ENCODE measurements at regions not wholly inside any gene's neighbourhood (a gene's known extent, or its start where the extent isn't known, plus 50 kb on each side); places are given as distances from the start of the nearest gene placed in this dataset.

DNA sequence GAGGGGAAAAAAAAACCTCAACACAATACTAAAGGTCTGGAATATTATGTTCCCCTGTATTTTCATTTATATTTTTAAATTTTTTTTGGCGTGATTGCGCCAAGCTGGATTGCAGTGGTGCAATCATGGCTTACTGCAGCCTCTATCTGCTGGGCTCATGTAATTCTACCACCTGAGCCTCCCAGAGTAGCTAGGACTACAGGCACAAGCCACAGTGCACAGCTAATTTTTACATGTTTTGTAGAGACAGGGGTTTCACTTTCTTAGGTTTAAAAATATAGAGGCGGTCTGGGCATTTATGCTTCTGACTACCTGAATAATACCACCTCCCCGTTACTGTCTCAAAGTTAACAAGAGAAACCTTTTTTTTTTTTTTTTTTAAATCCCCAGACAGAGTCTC is 51.1 kb upstream of the MAP4 start:
- TF ChIP-seq, protein P1, sequence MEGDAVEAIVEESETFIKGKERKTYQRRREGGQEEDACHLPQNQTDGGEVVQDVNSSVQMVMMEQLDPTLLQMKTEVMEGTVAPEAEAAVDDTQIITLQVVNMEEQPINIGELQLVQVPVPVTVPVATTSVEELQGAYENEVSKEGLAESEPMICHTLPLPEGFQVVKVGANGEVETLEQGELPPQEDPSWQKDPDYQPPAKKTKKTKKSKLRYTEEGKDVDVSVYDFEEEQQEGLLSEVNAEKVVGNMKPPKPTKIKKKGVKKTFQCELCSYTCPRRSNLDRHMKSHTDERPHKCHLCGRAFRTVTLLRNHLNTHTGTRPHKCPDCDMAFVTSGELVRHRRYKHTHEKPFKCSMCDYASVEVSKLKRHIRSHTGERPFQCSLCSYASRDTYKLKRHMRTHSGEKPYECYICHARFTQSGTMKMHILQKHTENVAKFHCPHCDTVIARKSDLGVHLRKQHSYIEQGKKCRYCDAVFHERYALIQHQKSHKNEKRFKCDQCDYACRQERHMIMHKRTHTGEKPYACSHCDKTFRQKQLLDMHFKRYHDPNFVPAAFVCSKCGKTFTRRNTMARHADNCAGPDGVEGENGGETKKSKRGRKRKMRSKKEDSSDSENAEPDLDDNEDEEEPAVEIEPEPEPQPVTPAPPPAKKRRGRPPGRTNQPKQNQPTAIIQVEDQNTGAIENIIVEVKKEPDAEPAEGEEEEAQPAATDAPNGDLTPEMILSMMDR (IDR thresholded peaks at IDR 0.05; ENCODE audit: low read depth, low read length), result no peak
- DNase-seq (ENCODE audit: low read depth in 2 of 2), result no peak
- H3K4me3 ChIP-seq (replicated peaks in 1 of 2; ENCODE audit: low read depth in 2 of 2, low read length in 2 of 2), result no peak overlapping the region

Data from cardiac fibroblast (primary cell).